Skin epidermis (tissue), 12 donors: ENCODE measurements at regions not wholly inside any gene's neighbourhood (a gene's known extent, or its start where the extent isn't known, plus 50 kb on each side); places are given as distances from the start of the nearest gene placed in this dataset.
A peak's percentile ranks its signal among the peaks of the same experiment; 100 is the strongest.
"Not testable (repeated sequence)": the region's sequence is repeated elsewhere in the genome, so short reads cannot be mapped to it uniquely, and the experiment has no call there.

Experiments used
- H3K27ac ChIP-seq, 21 experiments: fragments of 200-600 bp; sonication (generic) in 11 of 21; one replicate each; pipeline ENCODE4 v1.5.0; 2020; ENCODE audit warnings: mild to moderate bottlenecking in 3 of 21, inconsistent platforms in 2 of 21, moderate library complexity in 2 of 21
- H3K4me3 ChIP-seq, 7 experiments: fragments of 200-600 bp; sonication (generic) in 2 of 7; one replicate each; pipeline ENCODE4 v1.5.0; 2020; ENCODE audit warnings: inconsistent platforms in 2 of 7, mild to moderate bottlenecking in 2 of 7, moderate library complexity in 1 of 7

DNA sequence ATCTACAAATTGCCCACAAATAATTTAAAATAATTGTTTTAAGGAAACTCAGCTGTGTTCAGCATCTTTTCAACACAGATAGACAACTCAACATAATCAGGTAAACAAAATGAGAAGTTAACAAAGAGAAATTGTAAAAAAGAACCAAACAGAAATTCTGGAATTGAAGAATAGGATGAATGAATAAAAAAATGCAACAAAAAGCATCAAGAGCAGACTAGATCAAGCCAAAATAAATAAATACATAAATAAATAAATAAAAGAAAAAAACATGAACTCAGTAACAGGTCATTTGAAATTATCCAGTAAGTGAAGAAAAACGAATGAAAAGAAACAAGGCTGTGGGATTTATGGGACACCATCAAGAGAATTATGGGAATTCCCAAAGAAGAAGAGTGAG, 94.0 kb upstream of the CDK6 start:
- Histone ChIP-seq H3K4me3 (no peak overlapping the region), H3K27ac (no peak overlapping the region)

DNA sequence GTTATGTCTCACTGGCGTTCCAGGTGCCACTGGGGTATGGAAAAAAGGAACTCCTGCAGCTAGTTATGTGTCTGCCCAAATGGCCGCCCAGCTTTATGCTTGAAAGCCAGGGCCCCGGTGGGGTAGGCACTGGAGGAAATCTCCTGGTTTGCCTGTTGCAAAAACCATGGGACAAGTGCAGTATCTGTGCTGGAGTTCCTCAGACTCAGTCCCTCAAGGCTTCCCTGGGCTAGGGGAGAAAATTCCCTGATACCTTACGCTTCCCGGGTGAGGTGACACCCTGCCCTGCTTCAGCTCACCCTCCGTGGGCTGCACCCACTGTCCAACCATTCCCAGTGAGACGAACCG, 90.3 kb upstream of the CDK6 start:
- H3K27ac ChIP-seq: no peak overlapping the region
- H3K4me3 ChIP-seq: no peak overlapping the region

DNA sequence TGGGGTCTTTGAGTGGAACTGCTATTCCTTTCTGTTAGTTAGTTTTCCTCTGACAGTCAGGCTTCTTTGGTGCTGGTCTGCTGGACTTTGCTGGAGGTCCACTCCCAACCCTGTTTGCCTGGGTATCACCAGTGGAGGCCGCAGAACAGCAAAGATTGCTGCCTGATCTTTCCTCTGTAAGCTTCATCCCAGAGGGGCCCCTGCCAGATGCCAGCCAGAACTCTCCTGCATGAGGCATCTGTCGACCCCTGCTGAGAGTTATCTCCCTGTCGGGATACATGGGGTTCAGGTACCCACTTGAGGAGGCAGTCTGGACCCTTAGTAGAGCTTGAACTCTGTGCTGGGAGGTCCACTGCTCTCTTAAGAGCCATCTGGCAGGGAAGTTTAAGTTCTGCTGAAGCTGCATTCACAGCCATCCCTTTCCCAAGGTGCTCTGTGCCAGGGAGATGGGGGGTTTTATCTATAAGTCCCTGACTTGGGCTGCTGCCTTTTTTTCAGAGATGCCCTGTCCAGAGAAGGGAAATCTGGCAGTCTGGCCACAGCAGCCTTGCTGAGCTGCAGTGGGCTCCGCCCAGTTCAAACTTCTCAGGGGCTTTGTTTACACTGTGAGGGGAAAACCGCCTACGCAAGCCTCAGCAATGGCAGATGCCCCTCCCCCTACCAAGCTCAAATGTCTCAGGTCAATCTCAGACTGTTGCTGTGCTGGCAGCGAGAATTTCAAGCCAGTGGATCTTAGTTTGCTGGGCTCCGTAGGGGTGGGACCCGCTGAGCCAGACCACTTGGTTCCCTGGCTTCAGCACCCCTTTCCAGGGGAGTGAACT, 89.7 kb upstream of the CDK6 start:
- no peak overlapping the region for H3K4me3 ChIP-seq
- no peak overlapping the region for H3K27ac ChIP-seq

DNA sequence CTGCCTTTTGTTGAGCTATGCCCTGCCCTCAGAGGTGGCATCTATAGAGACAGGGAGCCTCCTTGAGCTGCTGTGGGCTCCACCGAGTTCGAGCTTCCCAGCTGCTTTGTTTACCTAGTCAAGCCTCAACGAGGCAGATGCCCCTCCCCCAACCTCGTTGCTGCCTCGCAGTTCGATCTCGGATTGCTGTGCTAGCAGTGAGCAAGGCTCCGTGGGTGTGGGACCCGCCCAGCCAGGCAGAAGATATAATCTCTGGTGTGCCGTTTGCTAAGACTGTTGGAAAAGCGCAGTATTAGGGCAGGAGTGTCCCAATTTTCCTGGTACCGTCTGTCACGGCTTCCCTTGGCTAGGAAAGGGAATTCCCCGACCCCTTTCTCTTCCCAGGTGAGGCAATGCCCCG, 88.4 kb upstream of the CDK6 start:
- Histone ChIP-seq H3K4me3 (no peak overlapping the region), H3K27ac (no peak overlapping the region)

GRCh38 chr7:92917230-92917629, 80.9 kb upstream of the CDK6 start:
- Histone ChIP-seq H3K4me3 (no peak overlapping the region), H3K27ac (peak overlapping the region in 1 of 21 experiments; percentile 1)

GRCh38 chr7:92916770-92917224, 80.4 kb upstream of the CDK6 start:
- no peak overlapping the region for H3K4me3 ChIP-seq
- peak overlapping the region in 1 of 21 experiments; percentile 1 for H3K27ac ChIP-seq

GRCh38 chr7:92915348-92915747, 79.0 kb upstream of the CDK6 start:
- Histone ChIP-seq H3K27ac (no peak overlapping the region), H3K4me3 (no peak overlapping the region)

GRCh38 chr7:92914645-92915044, 78.3 kb upstream of the CDK6 start:
- H3K27ac ChIP-seq: no peak overlapping the region
- no peak overlapping the region for H3K4me3 ChIP-seq

- Histone ChIP-seq H3K27ac (no peak overlapping the region), H3K4me3 (no peak overlapping the region)
These were observed 77.5 kb upstream of the CDK6 start for GRCh38 chr7:92913849-92914248.

- H3K4me3 ChIP-seq: no peak overlapping the region
- H3K27ac ChIP-seq: no peak overlapping the region
These were observed 74.6 kb upstream of the CDK6 start for GRCh38 chr7:92910976-92911375.

GRCh38 chr7:92909686-92910475, 73.5 kb upstream of the CDK6 start:
- H3K27ac ChIP-seq: no peak overlapping the region
- no peak overlapping the region for H3K4me3 ChIP-seq

DNA sequence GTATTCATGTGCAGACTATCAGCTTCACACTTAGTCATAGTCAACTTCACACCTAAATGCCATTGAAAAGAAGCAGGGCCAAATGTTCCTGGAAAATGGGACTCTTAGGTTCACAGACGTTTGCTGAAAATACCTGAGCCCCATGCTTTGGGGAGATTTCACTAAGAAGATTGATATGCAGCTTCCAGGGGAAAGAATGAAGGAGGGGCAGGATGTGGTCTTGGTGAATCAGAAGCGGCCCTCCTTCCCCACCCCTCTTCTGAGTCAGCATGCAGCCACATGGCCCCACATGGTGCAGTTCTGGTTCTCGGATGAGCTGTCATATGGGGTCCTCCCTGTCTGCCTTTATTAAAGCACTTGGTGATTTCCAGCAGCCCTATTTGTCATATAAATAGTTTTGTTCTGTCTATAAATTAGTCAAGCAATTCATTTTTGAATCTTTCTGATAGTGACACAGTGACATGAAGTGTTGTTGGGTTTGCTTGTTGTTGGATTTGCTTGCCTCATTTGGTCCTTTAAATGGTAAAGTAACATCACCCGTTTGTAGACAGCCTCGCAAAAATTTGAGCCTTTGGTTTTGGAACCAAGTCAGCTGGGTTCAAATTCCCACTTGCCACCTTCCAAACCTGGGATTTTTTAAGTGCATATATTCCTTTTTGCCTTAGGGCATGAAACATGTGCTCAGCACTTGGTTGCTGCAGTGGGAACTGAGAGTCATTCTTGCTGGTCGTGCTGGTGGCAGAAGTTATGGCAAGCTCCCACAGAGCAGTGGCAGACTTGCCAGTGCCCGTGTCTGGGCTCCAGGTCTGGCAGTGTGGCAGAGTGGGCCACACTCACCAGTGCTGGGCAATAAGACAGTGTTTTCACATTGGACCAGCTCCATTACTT, 68.1 kb upstream of the CDK6 start:
- H3K27ac ChIP-seq: peak overlapping the region in 8 of 21 experiments; percentile 6 to 70 (median 45)
- H3K4me3 ChIP-seq: no peak overlapping the region

GRCh38 chr7:92898798-92899197, 62.4 kb upstream of the CDK6 start:
- Histone ChIP-seq H3K4me3 (no peak overlapping the region), H3K27ac (no peak overlapping the region)

DNA sequence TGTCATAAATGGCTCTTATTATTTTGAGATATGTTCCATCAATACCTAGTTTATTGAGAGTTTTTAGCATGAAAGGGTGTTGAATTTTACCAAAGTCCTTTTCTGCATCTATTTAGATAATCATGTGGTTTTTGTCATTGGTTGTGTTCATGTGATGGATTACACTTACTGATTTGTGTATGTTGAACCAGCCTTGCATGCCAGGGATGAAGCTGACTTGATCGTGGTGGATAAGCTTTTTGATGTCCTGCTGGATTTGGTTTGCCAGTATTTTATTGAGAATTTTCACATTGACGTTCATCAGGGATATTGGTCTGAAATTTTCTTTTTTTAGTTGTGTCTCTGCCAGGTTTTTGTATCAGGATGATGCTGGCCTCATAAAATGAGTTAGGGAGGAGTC, 58.5 kb upstream of the CDK6 start:
- H3K27ac ChIP-seq: not testable (repeated sequence)

DNA sequence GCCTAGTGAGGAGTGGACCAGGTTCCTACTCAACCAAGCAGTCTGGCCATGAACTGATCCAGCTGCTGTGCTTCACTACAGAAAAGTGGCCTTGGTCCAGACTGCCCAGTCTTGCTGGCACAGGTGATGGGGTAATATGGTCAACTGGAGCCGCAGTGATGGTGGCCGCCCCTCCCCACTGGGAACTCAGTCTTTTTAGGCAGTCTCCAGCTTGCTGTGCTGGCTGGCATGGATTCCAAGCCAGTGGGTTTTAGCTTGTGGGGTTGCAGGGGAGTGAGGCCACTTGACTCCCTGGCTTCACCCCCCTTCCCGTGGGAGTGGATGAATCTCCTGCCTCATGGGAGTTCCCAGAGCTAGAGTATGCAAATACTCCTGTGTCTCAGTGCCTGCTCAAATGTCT, 52.7 kb upstream of the CDK6 start:
- H3K27ac ChIP-seq: no peak overlapping the region
- no peak overlapping the region for H3K4me3 ChIP-seq

More for the DNA sequence above, 58.5 kb upstream of the CDK6 start:
- not testable (repeated sequence) for H3K4me3 ChIP-seq
